GM18519 (cell line): ENCODE measurements at regions not wholly inside any gene's neighbourhood (a gene's known extent, or its start where the extent isn't known, plus 50 kb on each side); places are given as distances from the start of the nearest gene placed in this dataset.
"Not testable (repeated sequence)": the region's sequence is repeated elsewhere in the genome, so short reads cannot be mapped to it uniquely, and the experiment has no call there.

Experiments used
- ATAC-seq: cut with Tn5 transposase; IDR thresholded peaks from one replicate; pipeline ENCODE4 v1.9.1; 2021; ENCODE audit warnings: mild to moderate bottlenecking, moderate library complexity; ENCODE audit not compliant: unreplicated experiment, low FRiP score

DNA sequence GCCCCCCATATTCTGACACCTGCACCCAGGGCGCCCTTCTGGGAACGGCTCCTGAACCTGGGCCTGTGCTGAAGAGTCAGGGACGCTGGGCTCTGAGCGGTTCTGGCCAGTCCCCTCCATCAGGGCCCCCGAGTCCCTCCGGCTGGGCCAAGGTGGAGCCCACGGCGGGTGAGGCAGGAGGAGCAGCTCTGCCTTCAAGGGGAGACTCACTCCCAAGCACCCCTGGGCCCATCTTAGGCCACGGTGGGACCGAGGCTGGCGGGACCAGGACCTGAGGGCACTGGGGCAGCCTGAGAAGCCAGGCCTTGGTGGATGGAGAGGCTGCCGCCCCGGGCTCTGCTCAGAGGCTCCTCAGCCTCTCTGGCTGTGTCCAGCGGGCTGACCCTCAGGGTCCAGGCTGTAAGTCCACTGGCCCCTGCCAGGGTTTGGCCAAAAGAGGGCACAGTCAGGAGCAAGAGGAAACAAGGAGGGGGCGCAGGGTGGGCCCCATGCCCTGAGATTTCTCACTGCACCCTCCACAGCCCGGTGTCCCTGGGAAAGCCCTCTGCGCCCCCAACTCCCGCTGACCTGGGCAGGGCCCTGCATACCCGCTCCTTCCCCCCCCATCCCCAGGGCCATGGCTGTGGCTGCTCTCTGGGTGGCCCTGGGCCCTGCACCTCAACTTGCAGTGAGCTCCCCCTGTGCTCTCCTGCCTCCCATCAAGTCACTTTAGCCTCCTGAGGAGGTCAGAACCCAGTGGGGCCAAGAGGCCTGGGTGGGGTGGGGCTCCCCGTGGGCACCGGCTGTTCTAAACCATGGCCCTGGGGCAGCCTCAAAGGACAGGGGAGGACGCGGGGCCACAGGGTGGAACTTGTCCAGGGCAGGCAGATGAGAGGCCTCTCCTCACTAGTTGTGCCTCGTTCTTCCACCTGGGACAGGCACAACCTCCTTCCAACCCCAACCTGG, 266.4 kb upstream of the SFSWAP start:
- ATAC-seq: no peak

DNA sequence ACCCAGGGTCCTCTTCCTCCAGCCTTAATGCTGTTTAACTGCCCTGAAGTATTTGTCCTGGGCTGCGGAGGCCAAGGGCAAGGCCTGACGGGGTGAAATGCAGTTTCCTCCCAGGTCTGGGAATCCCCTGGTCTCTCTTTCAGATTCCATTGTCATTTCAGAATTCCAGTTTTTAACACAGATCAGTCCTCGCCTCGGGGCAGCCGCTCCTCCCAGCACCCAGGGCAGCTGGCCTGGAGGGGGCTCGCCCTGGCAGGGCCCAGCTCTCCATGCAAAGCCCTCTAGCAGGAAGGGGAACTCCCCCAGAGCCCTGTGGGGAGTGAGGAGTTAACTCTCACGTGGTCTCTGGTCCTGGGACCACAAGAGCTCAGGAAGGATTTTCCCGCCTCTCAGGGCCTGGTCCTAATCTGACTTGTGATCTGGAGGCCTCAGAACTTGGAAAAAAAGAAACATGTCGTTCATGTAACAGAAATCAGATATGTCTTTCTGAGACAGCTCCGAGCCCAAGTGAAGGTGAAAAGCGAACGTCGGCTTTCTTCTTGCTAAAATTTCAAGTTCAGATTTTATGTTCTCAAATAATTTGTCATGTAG, 265.6 kb upstream of the SFSWAP start:
- no peak for ATAC-seq

DNA sequence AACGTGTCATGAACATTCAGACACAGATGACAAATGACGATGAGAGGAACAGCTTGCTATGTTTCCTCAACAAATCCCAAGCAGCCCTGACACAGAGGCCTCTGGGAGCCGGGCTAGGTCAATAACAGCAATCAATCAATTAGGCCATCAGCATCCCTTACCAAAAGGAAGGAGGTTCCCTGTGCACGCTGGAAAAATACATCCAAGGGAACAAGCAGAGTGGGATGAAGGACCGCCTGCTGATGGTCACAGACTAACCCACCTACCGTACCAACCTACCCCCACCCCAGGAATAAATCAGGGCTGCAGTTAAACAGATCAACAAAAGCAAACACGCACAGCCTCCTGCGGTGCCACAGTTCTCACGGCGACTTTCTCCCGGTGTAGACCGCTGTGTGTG, 265.1 kb upstream of the SFSWAP start:
- ATAC-seq: no peak

DNA sequence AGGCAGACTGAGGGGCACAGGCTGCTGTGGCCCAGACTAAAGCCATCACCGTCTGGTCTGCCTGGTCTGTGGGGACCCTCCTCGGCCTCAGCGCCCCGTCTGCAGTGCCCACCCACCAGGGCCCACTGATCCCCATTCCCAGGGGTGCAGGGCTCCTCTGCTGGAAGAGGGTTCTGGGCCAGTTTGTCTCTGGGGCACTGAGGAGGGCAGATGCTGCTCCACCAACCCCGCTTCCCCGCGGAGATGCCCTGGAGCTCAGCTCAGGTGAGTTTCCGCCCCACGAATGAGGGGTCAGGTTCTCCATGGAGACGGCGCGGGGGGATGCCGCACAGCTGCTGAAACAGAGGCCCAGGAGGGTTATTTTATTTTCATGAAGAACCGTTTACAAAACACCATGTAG, 263.3 kb upstream of the SFSWAP start:
- ATAC-seq: not testable (repeated sequence)

DNA sequence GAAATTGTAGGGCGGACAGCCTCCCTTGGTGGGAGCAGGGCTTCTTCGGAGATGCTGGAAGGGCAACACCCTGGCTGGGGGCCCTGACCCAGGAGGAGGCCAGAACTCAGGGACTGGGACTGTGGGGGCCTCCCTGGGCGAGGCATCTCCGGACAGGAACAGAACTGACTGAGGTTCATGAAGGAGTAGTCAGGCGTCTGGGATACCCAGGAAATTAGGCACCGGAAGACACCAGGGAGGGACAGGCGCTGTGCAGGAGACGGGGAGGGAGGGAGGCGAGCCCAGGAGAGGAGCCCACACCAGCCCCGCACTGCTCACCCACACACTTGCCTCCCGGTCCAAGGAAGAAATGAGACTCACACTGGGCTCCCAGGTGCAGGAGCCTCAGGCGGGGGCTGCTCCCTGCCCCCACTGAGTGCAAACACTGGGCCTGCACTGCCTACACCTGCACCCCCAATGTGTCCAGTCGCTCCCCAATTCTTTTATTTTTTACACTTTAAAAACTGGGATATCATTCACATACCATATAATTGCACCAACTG, 262.6 kb upstream of the SFSWAP start:
- no peak for ATAC-seq

DNA sequence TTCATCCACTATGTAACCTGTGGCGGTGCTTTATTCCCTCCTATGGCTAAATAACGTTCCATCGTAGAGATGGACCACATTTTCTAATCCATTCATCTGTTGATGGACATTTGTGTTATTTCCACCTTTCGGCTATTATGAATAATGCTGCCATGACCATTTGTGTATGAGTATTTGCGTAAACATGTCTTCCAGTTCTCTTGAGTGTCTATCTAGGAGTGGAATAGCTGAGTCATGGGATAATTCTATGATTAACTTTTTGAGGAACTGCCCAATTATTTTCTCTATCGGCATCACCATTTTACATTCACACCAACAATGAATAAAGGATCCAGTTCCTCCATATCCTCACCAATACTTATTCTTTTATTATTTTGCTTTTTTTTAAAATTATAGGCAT, 261.9 kb upstream of the SFSWAP start:
- ATAC-seq: no peak

DNA sequence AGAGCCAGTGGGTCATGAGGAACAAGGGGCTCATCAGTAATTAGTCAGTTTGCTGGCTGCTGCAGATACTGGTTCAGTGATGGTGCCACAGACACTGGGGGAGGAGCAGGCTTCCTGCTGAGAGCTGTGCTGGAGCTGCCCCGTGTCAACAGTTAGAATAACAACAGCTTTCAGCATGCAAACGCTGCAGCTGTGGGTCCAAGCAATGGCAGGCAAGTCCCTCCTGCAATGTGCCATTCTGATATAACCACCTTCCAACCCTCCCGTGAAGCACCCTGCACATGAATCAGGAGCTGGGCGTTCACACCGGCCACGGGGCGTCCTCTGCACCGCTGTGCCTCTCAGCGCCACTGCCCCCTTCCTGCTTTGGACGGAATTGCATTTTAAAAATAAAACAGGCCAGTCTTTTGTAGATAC, 258.4 kb upstream of the SFSWAP start:
- no peak for ATAC-seq

DNA sequence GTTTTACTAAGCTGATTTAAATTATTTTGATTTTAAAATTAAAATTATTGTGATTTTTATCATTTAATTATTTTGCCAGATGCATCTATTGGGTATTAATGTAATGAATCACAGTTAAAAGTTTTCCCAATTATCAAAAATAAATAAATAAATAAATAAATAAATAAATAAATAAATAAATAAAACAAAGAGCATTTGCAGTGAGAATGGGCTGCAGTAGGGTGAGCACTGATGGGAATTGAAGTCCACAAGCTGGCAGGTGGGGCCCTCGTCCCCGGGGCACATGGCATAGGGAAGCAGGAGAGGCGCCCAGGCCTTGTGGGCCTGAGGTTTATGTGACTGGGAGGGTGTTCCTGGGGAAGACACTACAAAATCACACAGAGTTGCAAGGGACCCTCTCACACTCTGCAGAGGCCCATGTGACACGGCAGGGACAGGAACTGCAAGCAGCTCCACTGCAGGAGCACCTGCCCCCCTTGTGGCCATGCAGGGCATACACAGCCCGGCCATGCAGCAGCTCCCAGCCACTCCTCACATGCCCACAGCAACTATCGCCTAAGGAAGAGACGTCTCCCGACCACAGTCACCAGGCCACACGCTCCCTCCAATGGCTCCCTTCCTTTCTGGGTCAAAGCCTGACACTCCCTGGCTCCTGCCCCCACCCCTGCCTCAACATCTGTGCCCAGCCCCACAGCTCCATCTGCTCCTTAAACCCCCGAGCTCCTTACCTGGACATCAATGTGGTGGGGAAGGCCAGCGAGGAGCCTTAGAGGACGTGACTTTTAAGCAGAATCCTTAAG, 256.3 kb upstream of the SFSWAP start:
- ATAC-seq: peak; percentile 94

DNA sequence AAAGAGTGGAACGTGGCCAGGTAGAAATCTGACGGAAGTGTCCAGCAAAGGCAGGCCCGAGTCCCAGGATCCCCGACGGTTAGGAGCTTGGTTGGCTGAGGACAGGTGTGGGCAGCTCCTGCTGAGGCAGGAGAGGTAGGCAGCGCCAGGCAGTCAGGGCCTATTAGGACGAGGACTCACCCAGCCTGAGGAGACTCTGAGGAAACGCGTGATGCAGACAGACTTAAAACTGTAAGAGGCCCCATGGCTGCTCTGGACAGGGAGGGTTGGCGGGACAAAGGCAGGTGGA, 255.7 kb upstream of the SFSWAP start:
- no peak for ATAC-seq

DNA sequence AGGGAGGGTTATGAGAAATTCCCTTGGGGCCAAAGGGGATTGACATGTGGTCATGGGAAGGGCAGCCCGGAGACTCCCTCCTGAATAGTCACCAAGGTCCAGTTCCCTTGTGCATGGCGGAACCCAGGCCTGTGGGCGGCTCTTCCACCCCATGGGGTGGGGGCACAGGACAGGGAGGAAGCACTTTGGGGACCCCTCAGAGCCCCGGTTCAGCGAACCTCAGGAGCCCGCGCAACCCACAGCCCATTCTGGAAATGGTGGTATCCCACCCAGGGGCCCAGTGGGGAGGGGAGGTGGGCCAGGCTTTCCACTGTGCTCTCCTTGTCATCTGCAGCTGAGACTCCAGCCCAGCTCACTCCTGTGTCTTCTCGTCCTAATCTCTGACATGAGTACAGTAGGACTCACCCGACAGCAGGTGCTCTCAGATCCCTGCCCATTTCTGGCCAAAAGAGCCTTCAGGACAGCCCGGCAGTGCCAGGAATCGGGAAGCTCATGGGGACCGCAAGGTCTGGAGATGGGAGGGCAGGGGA, 255.2 kb upstream of the SFSWAP start:
- ATAC-seq: no peak

DNA sequence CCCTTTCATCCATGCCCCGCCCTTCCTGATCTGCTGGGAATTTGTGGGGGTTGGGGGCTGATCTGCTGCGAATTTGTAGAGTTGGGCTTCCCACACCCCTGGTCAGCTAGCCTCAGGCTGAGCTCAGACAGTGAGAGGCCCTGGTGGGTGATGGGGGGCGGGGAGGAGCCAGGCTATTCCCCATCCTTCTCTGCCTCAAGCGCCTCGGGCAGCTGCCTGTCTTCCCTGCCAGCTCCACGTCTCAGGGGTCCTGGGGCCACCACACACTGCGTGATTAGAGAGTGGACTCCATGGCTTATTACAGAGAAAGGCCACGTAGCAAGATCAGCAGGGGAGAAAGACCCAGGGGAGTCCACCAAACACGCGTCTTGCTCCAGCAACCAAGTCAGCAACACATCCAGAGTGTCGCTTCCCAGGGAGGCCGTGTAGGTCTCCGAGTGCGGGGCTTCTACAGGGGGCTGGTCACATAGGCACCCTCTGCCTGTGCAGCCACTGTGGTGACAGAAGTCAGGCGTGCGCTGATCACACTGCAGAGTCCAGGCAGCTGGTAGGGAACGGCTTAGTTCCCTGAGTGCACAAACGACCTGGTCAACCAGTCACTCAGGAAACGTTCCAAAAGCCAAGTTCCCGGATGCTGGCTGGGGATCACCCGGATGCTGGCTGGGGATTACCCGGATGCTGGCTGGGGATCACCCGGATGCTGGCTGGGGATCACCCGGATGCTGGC, 254.4 kb upstream of the SFSWAP start:
- ATAC-seq: no peak

DNA sequence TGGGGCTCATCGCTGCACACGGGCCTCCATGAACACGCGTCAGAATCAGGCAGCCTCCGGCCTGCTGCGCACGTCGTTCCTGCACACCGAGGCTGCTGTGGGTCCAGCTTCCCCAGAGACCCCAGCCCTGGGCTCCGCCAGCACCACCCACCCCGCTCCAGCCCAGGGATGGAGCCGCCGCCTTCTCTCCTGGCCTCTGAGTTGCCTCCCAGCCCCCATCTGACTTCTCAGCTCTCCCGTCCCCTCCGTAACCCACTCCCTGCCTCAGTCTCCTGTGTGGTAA, 253.9 kb upstream of the SFSWAP start:
- no peak for ATAC-seq

DNA sequence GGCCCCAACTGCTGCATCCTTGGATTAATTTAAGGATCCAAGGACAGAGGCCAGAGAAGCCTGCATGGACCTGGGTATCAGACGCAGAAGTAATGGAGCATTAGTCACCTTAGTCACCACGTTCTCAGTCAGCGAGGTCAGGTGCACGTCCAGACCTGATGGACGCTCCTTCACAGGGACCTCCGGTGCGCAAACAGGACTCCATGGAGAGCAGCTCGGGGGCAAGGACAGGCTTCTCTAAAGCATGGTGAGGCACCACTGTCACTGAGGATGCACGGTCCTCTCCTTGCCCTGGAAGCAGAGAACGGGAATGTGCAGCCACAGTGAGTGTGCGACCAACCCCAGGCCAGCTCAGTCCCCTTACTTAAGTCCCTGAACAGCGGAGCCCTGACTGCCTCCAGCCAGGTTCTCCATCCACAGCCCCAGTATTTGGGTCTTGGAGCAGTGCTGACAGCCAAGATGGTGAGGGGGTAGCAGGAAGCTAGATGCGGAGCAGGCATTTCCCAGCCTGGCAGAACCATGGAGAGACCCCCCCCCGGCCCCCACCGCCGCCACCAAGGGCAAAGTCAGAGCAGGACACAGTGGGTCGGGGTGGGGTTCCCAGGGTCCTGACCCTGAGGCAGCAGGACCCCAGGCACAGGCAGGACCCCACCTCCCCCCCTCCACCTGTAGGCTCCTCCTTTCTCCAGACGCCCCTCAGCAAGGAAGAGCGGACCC, 253.4 kb upstream of the SFSWAP start:
- no peak for ATAC-seq

DNA sequence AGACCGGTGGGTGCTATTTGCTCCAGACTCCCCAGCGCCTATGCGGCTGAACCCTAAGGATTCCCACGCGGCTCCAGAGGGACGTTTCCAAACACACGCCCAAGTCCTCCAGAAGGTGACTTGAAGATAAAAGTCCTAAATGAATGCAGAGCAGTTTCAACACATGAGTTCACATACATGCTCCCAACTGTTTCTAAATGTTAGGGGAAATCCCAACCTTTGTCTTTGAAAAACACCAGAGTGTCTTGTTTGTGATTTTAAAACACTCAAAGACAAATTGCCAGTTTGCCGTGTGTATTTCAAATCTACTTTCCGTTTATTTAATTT, 252.9 kb upstream of the SFSWAP start:
- no peak for ATAC-seq

DNA sequence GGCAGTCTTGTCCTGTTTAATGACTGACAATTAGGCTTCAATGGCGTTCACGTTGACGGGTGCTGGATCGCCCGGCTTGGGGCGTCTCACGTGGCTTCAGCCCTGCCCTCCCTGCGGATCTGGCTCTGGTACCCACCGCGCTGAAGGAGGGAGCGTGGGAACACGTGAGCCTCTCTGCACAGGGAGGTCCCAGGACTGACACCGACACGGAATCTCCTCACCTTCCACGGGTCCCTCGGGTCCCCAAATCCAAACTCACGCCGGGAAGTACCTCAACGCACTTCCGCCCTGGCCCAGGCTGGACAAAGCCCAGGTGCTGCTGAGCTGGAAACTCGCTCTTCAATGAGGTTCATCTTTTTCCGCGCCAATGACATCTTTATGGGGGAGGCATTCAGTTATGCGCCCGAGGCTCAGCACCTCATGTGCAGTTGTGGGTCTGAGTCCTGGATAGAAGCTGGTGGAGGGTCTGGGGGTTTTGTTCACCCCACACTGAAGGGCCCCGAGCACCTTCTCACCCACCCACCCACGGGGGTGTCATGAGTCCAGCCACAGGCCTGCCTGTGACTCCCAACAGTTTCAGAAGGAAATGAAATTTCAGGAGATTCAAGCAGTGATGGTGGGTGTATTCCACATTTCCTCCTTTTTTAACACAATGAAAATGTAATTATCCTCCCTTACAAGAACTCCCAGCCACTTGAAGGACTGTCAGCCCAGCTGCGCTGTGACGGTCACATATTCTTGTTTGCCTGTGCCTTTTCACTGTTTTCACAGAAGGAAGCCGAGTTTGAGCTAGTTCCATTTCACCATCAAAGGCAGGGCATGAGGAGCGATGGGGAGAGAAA, 251.7 kb upstream of the SFSWAP start:
- no peak for ATAC-seq

DNA sequence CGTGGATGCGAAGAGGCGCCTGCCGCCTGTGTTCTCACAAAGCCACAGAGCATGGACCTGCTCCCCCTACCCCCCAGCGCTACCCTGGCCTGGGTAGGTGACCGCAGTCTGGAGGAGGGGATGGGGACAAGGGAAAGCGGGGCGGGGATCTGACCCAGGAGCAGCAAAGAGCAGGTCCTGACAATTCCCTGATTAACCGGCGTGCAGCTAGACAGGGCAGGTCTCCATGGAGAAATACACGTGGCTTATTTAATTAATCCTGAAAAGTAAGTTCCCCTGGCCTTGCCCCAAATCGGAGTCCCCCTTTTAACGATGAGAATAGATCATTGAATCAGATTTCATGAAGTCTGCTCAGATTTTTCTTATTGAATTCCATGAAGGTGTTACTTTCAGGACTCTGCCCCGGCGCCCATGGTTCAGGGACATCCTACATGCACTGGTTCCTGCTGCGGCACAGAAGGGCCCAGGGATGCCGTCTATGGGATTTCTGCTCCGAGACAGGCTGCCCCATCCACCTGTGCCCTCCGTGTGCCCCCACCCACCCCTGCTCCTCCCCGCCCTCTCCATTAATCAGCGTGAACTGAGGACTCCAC, 251.0 kb upstream of the SFSWAP start:
- no peak for ATAC-seq

DNA sequence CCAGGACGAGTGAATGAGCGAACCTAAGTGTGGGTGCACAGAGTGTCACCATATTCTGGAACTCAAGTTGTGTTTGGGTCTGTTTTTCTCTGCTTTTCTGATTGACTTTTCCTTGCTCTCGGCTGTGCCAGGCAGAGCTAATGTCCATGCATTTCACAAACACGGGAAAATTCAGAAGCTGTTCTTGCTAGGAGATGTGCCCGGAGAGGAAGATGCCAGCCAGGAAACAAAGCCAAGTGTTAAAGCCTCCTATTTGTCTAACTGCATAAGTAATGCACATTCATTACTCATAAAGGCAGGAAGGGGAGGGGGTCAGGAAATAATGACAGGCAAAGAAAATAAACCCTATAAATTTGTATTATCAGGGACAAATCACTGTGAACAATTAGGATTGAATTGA, 250.4 kb upstream of the SFSWAP start:
- no peak for ATAC-seq

DNA sequence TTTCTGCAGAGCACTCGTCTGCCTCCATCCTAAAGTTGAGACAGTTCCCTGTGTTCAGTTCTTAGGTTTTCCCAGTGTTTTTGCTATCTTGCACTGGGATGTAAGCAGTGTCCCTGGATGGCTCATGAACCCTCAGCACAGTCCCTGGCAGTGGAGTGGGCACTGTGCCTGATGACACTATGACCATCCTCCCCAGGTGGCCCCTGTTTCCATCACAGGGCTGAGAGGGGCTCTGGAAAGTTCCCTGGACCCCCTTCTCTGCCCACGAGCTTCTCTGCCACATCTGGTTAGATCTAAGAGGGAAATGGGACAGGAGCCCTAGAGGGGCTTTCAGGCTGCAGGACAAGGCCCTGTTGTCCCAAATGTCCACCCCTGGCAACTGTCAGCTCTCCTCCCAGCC, 249.8 kb upstream of the SFSWAP start:
- ATAC-seq: no peak

DNA sequence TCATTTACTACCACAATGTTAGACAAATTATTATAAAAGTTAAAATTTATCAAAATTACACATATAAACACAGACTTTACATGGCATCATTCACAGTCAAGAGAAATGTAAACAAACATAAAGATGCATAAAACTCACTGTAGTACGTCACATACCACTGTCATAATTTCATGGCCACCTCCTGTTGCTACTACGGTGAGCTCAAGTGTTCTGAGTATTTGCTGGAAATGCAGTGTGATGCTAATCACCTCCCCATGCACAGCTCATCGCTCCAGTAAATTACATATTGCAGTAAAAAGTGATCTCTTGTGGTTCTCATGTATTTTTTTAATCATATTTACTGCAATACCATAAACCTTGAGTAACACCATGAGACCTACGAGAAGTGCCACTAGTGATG, 247.7 kb upstream of the SFSWAP start:
- ATAC-seq: no peak
